GM12892 (cell line): ENCODE measurements at regions not wholly inside any gene's neighbourhood (a gene's known extent, or its start where the extent isn't known, plus 50 kb on each side); places are given as distances from the start of the nearest gene placed in this dataset.

ENCODE experiments used
- POLR2AphosphoS5 ChIP-seq: IDR thresholded peaks from 2 replicates; pipeline ENCODE4 v1.6.1; 2011; ENCODE audit warnings: low read depth, low read length, control low read depth
- TAF1 ChIP-seq: IDR thresholded peaks from 2 replicates; pipeline ENCODE4 v1.6.1; 2011; ENCODE audit warnings: low read depth, mild to moderate bottlenecking, control low read depth, low read length, borderline replicate concordance

- TF ChIP-seq TAF1 (no peak), POLR2AphosphoS5 (no peak)
These were observed 81.2 kb upstream of the ATXN7L3B start for GRCh38 chr12:74456431-74456830.
